HepG2 (cell line): ENCODE measurements at regions not wholly inside any gene's neighbourhood (a gene's known extent, or its start where the extent isn't known, plus 50 kb on each side); places are given as distances from the start of the nearest gene placed in this dataset.

Source experiments
- ATRX ChIP-seq: sonication (generic); formaldehyde crosslinking; IDR thresholded peaks from 2 replicates; pipeline ENCODE4 v1.4.0; 2020; ENCODE audit warnings: missing genetic modification reagents, borderline replicate concordance
- CEBPB ChIP-seq: IDR thresholded peaks from 2 replicates; pipeline ENCODE4 v1.6.1; 2011; ENCODE audit warnings: low read depth, low read length, improper control_type of control experiment, borderline replicate concordance
- ERF ChIP-seq: IDR thresholded peaks from 2 replicates; pipeline ENCODE4 v1.6.1; 2018; ENCODE audit warnings: missing biosample characterization, missing genetic modification reagents
- RAD51 ChIP-seq: fragments of 450-650 bp; IDR thresholded peaks from 2 replicates; pipeline ENCODE4 v1.6.1; 2016; ENCODE audit warnings: borderline replicate concordance
- RBFOX2 ChIP-seq: fragments of 200-400 bp; formaldehyde crosslinking; IDR thresholded peaks from 2 replicates; pipeline ENCODE4 v1.6.1; 2017; ENCODE audit warnings: low read depth, mild to moderate bottlenecking, low read length
- TAF15 ChIP-seq: fragments of 200-400 bp; formaldehyde crosslinking; IDR thresholded peaks from one replicate; pipeline ENCODE4 v1.6.1; 2018; ENCODE audit warnings: mild to moderate bottlenecking, low read depth, low read length; ENCODE audit not compliant: poor library complexity, severe bottlenecking
- ZNF10 ChIP-seq: sonication (generic); formaldehyde crosslinking; IDR thresholded peaks from 2 replicates; pipeline ENCODE4 v1.4.0; 2020; ENCODE audit warnings: mild to moderate bottlenecking, low read depth, missing genetic modification reagents, borderline replicate concordance
- ZNF274 ChIP-seq: sonication (generic); formaldehyde crosslinking; IDR thresholded peaks from 2 replicates; pipeline ENCODE4 v1.5.1; 2020; ENCODE audit warnings: mild to moderate bottlenecking, missing genetic modification reagents
- ZNF556 ChIP-seq: sonication (generic); formaldehyde crosslinking; IDR thresholded peaks from 2 replicates; pipeline ENCODE4 v1.4.0; 2020; ENCODE audit warnings: mild to moderate bottlenecking, missing genetic modification reagents, borderline replicate concordance
- TF ChIP-seq, protein P1 (sequence below), 2 experiments: IDR thresholded peaks; 2 replicates each; pipeline ENCODE4 v1.6.1; 2011 to 2012; ENCODE audit warnings: low read length in 2 of 2, borderline replicate concordance in 1 of 2, low read depth in 1 of 2, mild to moderate bottlenecking in 1 of 2, moderate library complexity in 1 of 2
- TF ChIP-seq, protein P2 (sequence below): sonication (generic); formaldehyde crosslinking; IDR thresholded peaks from 2 replicates; pipeline ENCODE4 v1.4.0; 2020; ENCODE audit warnings: missing genetic modification reagents, mild to moderate bottlenecking, borderline replicate concordance
- TF ChIP-seq, protein P3 (sequence below): sonication (generic); formaldehyde crosslinking; IDR thresholded peaks from 2 replicates; pipeline ENCODE4 v1.5.0; 2020; ENCODE audit warnings: mild to moderate bottlenecking, missing genetic modification reagents, moderate library complexity
- TF ChIP-seq, protein P4 (sequence below): sonication (generic); formaldehyde crosslinking; IDR thresholded peaks from 2 replicates; pipeline ENCODE4 v1.5.1; 2020; ENCODE audit warnings: missing genetic modification reagents, mild to moderate bottlenecking, borderline replicate concordance

DNA sequence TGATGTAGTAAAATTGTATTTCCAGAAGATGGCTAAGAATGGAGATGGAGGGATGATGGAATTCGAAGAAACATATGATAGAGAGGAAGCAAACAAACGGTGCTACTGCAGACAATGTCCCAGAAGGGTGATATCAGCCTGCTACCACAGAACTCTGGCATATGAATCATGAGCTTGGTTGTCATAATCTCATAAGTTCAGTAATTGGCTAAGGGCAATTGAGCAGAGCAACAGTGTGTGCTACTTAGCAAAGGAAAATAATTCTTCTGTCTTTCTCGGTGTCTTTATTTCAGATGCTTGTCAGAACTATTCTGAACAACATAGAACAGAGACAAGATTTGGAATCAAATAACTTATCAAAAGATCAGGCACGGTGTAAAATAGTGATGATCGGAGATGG is 407.3 kb downstream of the GBE1 start:
- TF ChIP-seq, protein P1, sequence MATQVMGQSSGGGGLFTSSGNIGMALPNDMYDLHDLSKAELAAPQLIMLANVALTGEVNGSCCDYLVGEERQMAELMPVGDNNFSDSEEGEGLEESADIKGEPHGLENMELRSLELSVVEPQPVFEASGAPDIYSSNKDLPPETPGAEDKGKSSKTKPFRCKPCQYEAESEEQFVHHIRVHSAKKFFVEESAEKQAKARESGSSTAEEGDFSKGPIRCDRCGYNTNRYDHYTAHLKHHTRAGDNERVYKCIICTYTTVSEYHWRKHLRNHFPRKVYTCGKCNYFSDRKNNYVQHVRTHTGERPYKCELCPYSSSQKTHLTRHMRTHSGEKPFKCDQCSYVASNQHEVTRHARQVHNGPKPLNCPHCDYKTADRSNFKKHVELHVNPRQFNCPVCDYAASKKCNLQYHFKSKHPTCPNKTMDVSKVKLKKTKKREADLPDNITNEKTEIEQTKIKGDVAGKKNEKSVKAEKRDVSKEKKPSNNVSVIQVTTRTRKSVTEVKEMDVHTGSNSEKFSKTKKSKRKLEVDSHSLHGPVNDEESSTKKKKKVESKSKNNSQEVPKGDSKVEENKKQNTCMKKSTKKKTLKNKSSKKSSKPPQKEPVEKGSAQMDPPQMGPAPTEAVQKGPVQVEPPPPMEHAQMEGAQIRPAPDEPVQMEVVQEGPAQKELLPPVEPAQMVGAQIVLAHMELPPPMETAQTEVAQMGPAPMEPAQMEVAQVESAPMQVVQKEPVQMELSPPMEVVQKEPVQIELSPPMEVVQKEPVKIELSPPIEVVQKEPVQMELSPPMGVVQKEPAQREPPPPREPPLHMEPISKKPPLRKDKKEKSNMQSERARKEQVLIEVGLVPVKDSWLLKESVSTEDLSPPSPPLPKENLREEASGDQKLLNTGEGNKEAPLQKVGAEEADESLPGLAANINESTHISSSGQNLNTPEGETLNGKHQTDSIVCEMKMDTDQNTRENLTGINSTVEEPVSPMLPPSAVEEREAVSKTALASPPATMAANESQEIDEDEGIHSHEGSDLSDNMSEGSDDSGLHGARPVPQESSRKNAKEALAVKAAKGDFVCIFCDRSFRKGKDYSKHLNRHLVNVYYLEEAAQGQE (IDR thresholded peaks at IDR 0.05; ENCODE audit: borderline replicate concordance in 1 of 2, low read depth in 1 of 2, low read length in 2 of 2) = no peak
- TF ChIP-seq, protein P2, sequence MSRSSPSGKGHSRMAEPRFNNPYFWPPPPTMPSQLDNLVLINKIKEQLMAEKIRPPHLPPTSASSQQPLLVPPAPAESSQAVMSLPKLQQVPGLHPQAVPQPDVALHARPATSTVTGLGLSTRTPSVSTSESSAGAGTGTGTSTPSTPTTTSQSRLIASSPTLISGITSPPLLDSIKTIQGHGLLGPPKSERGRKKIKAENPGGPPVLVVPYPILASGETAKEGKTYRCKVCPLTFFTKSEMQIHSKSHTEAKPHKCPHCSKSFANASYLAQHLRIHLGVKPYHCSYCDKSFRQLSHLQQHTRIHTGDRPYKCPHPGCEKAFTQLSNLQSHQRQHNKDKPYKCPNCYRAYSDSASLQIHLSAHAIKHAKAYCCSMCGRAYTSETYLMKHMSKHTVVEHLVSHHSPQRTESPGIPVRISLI (CRISPR knock-in tag) = no peak
- TF ChIP-seq, protein P3, sequence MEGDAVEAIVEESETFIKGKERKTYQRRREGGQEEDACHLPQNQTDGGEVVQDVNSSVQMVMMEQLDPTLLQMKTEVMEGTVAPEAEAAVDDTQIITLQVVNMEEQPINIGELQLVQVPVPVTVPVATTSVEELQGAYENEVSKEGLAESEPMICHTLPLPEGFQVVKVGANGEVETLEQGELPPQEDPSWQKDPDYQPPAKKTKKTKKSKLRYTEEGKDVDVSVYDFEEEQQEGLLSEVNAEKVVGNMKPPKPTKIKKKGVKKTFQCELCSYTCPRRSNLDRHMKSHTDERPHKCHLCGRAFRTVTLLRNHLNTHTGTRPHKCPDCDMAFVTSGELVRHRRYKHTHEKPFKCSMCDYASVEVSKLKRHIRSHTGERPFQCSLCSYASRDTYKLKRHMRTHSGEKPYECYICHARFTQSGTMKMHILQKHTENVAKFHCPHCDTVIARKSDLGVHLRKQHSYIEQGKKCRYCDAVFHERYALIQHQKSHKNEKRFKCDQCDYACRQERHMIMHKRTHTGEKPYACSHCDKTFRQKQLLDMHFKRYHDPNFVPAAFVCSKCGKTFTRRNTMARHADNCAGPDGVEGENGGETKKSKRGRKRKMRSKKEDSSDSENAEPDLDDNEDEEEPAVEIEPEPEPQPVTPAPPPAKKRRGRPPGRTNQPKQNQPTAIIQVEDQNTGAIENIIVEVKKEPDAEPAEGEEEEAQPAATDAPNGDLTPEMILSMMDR (CRISPR knock-in tag) = no peak
- TF ChIP-seq ATRX = no peak
- TF ChIP-seq ZNF274 = no peak
- TF ChIP-seq ERF = no peak
- no peak for TF ChIP-seq CEBPB
- TF ChIP-seq, protein P4, sequence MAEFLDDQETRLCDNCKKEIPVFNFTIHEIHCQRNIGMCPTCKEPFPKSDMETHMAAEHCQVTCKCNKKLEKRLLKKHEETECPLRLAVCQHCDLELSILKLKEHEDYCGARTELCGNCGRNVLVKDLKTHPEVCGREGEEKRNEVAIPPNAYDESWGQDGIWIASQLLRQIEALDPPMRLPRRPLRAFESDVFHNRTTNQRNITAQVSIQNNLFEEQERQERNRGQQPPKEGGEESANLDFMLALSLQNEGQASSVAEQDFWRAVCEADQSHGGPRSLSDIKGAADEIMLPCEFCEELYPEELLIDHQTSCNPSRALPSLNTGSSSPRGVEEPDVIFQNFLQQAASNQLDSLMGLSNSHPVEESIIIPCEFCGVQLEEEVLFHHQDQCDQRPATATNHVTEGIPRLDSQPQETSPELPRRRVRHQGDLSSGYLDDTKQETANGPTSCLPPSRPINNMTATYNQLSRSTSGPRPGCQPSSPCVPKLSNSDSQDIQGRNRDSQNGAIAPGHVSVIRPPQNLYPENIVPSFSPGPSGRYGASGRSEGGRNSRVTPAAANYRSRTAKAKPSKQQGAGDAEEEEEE = no peak
- no peak for TF ChIP-seq ZNF556
- no peak for TF ChIP-seq RBFOX2
- TF ChIP-seq TAF15 = no peak
- TF ChIP-seq RAD51 = no peak
- TF ChIP-seq ZNF10 = no peak
